Loucy (cell line): ENCODE measurements at regions not wholly inside any gene's neighbourhood (a gene's known extent, or its start where the extent isn't known, plus 50 kb on each side); places are given as distances from the start of the nearest gene placed in this dataset.

Source experiments
- H2AFZ ChIP-seq: fragments of 200-600 bp; sonication (generic); 2 replicates; pipeline ENCODE4 v1.6.0; 2016; ENCODE audit warnings: antibody characterized with exemption, mild to moderate bottlenecking, low read length, moderate library complexity
- H3F3A ChIP-seq: fragments of 200-600 bp; 2 replicates; pipeline ENCODE4 v1.6.0; 2016; ENCODE audit warnings: antibody characterized with exemption, low read depth, mild to moderate bottlenecking
- H3K27me3 ChIP-seq: fragments of 200-600 bp; sonication (generic); 2 replicates; pipeline ENCODE4 v1.6.1; 2014; ENCODE audit warnings: low read length, mild to moderate bottlenecking; ENCODE audit not compliant: insufficient read depth, poor library complexity, severe bottlenecking
- H3K36me3 ChIP-seq: fragments of 200-600 bp; sonication (generic); 2 replicates; pipeline ENCODE4 v1.6.1; 2016; ENCODE audit warnings: low read length; ENCODE audit not compliant: insufficient read depth
- H3K4me1 ChIP-seq: fragments of 200-600 bp; sonication (generic); 2 replicates; pipeline ENCODE4 v1.5.1; 2014; ENCODE audit warnings: low read length, mild to moderate bottlenecking; ENCODE audit not compliant: insufficient read depth, poor library complexity, severe bottlenecking
- H3K4me2 ChIP-seq: fragments of 200-600 bp; sonication (generic); 2 replicates; pipeline ENCODE4 v1.6.0; 2014; ENCODE audit warnings: antibody characterized with exemption, low read length, low read depth, mild to moderate bottlenecking; ENCODE audit not compliant: poor library complexity, severe bottlenecking
- H3K4me3 ChIP-seq: fragments of 200-600 bp; sonication (generic); 2 replicates; pipeline ENCODE4 v1.5.1; 2014; ENCODE audit warnings: low read length, mild to moderate bottlenecking, mixed read lengths; ENCODE audit not compliant: poor library complexity, severe bottlenecking
- H3K79me2 ChIP-seq: fragments of 200-600 bp; sonication (generic); 2 replicates; pipeline ENCODE4 v1.6.1; 2014; ENCODE audit warnings: low read length; ENCODE audit not compliant: insufficient read depth
- H3K9ac ChIP-seq: fragments of 200-600 bp; sonication (generic); 2 replicates; pipeline ENCODE4 v1.6.0; 2014; ENCODE audit warnings: mild to moderate bottlenecking, low read depth, low read length, moderate library complexity; ENCODE audit not compliant: poor library complexity, severe bottlenecking
- H3K9me2 ChIP-seq: fragments of 200-600 bp; sonication (generic); replicated peaks from 2 replicates; pipeline ENCODE4 v1.6.1; 2016; ENCODE audit warnings: low read depth, low read length, mixed read lengths
- H3K9me3 ChIP-seq: fragments of 200-600 bp; sonication (generic); 2 replicates; pipeline ENCODE4 v1.6.1; 2014; ENCODE audit warnings: mild to moderate bottlenecking, antibody characterized with exemption, low read length, low read depth; ENCODE audit not compliant: insufficient read depth
- H4K20me1 ChIP-seq: fragments of 200-600 bp; sonication (generic); 2 replicates; pipeline ENCODE4 v1.6.0; 2014; ENCODE audit warnings: antibody characterized with exemption, low read length, mild to moderate bottlenecking; ENCODE audit not compliant: insufficient read depth, poor library complexity, severe bottlenecking
- CTCF ChIP-seq: fragments of 200-600 bp; sonication (generic); conservative IDR thresholded peaks from 2 replicates; pipeline ENCODE4 v1.5.1; 2014; ENCODE audit warnings: mild to moderate bottlenecking, antibody characterized with exemption, low read length
- EZH2phosphoT487 ChIP-seq: fragments of 200-600 bp; IDR thresholded peaks from 2 replicates; pipeline ENCODE4 v1.6.1; 2018; ENCODE audit warnings: antibody characterized with exemption, mild to moderate bottlenecking, moderate library complexity, borderline replicate concordance

GRCh38 chr4:38266616-38267015, 306.4 kb downstream of the PTTG2 start:
- Histone ChIP-seq H3K9me3 (no peaks in the 10 kb centered on the region), H3K4me2 (no peak overlapping the region), H3K4me1 (no peaks in the 10 kb centered on the region), H3K9ac (no peak overlapping the region), H3K79me2 (no peaks in the 10 kb centered on the region), H4K20me1 (no peaks in the 10 kb centered on the region), H3K27me3 (no peaks in the 10 kb centered on the region), H2AFZ (no peak overlapping the region), H3K9me2 (no peaks in the 10 kb centered on the region), H3K36me3 (no peaks in the 10 kb centered on the region), H3F3A (no peaks in the 10 kb centered on the region), H3K4me3 (no peak overlapping the region)
- TF ChIP-seq EZH2phosphoT487, result no peak

DNA sequence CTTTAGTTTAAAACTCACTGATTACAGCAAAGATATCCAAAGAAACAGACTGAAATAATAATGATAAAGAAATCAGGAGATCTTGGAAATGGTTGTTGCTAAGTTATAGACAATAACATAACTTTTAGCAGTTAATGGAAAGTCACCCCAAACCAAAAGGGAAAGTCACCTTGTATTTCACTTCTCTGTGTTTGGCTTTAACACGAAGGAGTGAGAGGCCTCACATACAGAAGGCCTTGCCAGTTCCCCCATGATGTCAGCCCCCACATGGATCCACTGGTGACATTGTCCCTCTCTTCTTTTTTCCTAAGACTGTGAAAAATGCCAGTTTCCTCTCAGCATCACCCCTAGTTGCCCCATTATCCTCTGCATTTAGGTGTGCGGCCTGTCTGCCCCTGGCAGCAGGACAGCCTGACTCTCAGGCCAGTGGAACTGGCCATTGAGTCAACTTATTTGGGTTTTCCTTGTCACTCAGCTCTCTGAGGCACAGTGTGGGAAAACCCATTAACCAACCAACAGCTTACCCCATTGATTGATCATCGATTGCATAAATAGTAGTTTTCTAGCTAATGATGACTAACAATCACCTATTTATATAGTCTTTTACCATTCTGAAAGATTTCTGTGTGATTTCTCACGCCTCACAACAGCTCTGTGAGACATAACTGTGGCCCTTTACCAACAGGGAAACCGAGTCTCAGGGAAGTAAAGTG, 308.1 kb downstream of the PTTG2 start:
- H3K79me2 ChIP-seq, result no peaks in the 10 kb centered on the region
- no peaks in the 10 kb centered on the region for H3F3A ChIP-seq
- H3K4me3 ChIP-seq, result no peak overlapping the region
- H3K9me2 ChIP-seq, result no peaks in the 10 kb centered on the region
- no peaks in the 10 kb centered on the region for H4K20me1 ChIP-seq
- H3K9me3 ChIP-seq, result no peaks in the 10 kb centered on the region
- no peaks in the 10 kb centered on the region for H3K4me1 ChIP-seq
- no peak overlapping the region for H3K9ac ChIP-seq
- H2AFZ ChIP-seq, result no peak overlapping the region
- H3K4me2 ChIP-seq, result no peak overlapping the region
- H3K36me3 ChIP-seq, result no peaks in the 10 kb centered on the region
- H3K27me3 ChIP-seq, result no peaks in the 10 kb centered on the region
- no peak for TF ChIP-seq EZH2phosphoT487
- no peak for TF ChIP-seq CTCF

- Histone ChIP-seq H3F3A (no peaks in the 10 kb centered on the region), H3K9me2 (no peaks in the 10 kb centered on the region), H3K4me2 (no peak overlapping the region), H3K4me1 (no peaks in the 10 kb centered on the region), H3K79me2 (no peaks in the 10 kb centered on the region), H3K36me3 (no peaks in the 10 kb centered on the region), H2AFZ (no peak overlapping the region), H3K9me3 (no peaks in the 10 kb centered on the region), H3K9ac (no peak overlapping the region), H3K4me3 (no peak overlapping the region), H4K20me1 (no peaks in the 10 kb centered on the region), H3K27me3 (no peaks in the 10 kb centered on the region)
- no peak for TF ChIP-seq EZH2phosphoT487
- TF ChIP-seq CTCF, result no peak
Measured at GRCh38 chr4:38268837-38269236, 308.6 kb downstream of the PTTG2 start.

DNA sequence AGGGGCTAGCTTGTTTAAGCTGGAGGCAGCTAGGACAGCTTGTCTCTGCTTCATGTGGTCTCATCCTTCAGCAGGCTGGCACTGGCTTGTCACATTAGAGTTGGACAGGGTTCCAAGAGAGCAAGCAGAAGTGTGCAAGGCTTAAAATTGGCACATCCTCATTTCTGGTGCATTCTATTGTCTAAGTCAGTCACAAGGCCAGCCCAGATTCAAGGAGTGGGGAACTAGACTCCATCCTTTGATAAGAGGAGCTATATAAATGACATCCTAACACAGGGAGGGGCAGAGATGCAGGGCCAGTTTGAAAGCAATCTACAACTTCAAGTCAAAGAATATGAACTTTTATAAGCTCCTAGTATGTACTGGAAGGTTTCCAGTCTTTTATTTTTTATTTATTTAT, 313.2 kb downstream of the PTTG2 start:
- Histone ChIP-seq H3F3A (no peaks in the 10 kb centered on the region), H3K9ac (no peak overlapping the region), H3K27me3 (no peaks in the 10 kb centered on the region), H3K9me2 (no peaks in the 10 kb centered on the region), H3K79me2 (no peaks in the 10 kb centered on the region), H3K4me2 (no peak overlapping the region), H3K9me3 (no peaks in the 10 kb centered on the region), H3K36me3 (no peaks in the 10 kb centered on the region), H3K4me1 (no peaks in the 10 kb centered on the region), H4K20me1 (no peaks in the 10 kb centered on the region), H3K4me3 (no peak overlapping the region), H2AFZ (no peak overlapping the region)
- no peak for TF ChIP-seq EZH2phosphoT487
- TF ChIP-seq CTCF, result no peak
